ENCODE measurements at regions not wholly inside any gene's neighbourhood (a gene's known extent, or its start where the extent isn't known, plus 50 kb on each side); places are given as distances from the start of the nearest gene placed in this dataset.

DNA sequence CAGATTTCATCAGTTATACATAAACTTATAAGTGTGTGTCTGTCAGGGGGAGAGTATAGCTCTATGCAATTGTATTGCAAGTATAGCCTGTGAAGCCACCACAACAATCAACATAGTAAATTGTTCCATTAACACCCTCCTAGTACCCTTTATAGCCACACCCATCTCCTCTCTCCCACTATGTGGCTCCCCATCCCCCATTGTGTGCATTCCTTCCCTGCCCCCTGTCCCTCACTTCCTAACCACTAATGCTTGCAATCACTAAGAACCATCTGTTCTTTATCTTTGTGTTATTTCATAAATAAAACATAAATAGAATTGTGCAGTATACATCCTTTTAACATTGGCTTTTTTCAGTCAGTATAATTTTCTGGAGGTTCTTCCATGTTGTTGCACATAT lies 83.1 kb upstream of the SLC5A12 start:
- TF ChIP-seq, protein P1, sequence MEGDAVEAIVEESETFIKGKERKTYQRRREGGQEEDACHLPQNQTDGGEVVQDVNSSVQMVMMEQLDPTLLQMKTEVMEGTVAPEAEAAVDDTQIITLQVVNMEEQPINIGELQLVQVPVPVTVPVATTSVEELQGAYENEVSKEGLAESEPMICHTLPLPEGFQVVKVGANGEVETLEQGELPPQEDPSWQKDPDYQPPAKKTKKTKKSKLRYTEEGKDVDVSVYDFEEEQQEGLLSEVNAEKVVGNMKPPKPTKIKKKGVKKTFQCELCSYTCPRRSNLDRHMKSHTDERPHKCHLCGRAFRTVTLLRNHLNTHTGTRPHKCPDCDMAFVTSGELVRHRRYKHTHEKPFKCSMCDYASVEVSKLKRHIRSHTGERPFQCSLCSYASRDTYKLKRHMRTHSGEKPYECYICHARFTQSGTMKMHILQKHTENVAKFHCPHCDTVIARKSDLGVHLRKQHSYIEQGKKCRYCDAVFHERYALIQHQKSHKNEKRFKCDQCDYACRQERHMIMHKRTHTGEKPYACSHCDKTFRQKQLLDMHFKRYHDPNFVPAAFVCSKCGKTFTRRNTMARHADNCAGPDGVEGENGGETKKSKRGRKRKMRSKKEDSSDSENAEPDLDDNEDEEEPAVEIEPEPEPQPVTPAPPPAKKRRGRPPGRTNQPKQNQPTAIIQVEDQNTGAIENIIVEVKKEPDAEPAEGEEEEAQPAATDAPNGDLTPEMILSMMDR (IDR thresholded peaks at IDR 0.05) = no peak
- TF ChIP-seq POLR2A (IDR thresholded peaks at IDR 0.05) = no peak

All from heart left ventricle (tissue), 13 donors.